ENCODE measurements at regions not wholly inside any gene's neighbourhood (a gene's known extent, or its start where the extent isn't known, plus 50 kb on each side); places are given as distances from the start of the nearest gene placed in this dataset.

- TF ChIP-seq, protein P1, sequence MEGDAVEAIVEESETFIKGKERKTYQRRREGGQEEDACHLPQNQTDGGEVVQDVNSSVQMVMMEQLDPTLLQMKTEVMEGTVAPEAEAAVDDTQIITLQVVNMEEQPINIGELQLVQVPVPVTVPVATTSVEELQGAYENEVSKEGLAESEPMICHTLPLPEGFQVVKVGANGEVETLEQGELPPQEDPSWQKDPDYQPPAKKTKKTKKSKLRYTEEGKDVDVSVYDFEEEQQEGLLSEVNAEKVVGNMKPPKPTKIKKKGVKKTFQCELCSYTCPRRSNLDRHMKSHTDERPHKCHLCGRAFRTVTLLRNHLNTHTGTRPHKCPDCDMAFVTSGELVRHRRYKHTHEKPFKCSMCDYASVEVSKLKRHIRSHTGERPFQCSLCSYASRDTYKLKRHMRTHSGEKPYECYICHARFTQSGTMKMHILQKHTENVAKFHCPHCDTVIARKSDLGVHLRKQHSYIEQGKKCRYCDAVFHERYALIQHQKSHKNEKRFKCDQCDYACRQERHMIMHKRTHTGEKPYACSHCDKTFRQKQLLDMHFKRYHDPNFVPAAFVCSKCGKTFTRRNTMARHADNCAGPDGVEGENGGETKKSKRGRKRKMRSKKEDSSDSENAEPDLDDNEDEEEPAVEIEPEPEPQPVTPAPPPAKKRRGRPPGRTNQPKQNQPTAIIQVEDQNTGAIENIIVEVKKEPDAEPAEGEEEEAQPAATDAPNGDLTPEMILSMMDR (IDR thresholded peaks at IDR 0.05; ENCODE audit: low read depth, low read length, poor library complexity, severe bottlenecking), result no peak
- TF ChIP-seq EZH2phosphoT487 (IDR thresholded peaks at IDR 0.05; ENCODE audit: borderline replicate concordance, low read length), result no peak
These were observed 150.4 kb upstream of the NOCT start for GRCh38 chr4:138864961-138865720.

Measured in DOHH2 (cell line).